ENCODE measurements at regions not wholly inside any gene's neighbourhood (a gene's known extent, or its start where the extent isn't known, plus 50 kb on each side); places are given as distances from the start of the nearest gene placed in this dataset.

DNA sequence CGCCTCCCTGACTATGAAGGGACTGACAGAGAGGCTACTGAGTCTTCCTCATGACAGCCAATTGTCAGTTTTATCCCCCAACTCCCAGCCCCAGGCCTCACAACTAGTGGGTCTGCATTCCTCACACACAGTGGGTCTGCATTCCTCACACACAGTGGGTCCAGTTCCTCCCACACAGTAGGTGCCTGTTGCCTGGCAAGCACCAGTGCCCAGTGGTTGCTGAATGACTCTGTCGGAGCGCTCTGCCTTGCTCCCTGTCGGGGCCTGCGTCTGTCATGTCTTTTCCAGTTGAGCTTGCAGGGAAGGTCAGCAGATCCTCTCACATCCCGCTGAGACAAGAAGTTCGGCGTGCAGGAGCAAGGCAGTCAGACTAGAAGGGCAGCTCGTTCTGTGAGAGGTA, 590.0 kb upstream of the MKI67 start:
- TF ChIP-seq, protein P1, sequence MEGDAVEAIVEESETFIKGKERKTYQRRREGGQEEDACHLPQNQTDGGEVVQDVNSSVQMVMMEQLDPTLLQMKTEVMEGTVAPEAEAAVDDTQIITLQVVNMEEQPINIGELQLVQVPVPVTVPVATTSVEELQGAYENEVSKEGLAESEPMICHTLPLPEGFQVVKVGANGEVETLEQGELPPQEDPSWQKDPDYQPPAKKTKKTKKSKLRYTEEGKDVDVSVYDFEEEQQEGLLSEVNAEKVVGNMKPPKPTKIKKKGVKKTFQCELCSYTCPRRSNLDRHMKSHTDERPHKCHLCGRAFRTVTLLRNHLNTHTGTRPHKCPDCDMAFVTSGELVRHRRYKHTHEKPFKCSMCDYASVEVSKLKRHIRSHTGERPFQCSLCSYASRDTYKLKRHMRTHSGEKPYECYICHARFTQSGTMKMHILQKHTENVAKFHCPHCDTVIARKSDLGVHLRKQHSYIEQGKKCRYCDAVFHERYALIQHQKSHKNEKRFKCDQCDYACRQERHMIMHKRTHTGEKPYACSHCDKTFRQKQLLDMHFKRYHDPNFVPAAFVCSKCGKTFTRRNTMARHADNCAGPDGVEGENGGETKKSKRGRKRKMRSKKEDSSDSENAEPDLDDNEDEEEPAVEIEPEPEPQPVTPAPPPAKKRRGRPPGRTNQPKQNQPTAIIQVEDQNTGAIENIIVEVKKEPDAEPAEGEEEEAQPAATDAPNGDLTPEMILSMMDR (IDR thresholded peaks at IDR 0.05; ENCODE audit: insufficient read depth, low read length), result no peak
- DNase-seq (ENCODE audit: low read depth), result no peak

DNA sequence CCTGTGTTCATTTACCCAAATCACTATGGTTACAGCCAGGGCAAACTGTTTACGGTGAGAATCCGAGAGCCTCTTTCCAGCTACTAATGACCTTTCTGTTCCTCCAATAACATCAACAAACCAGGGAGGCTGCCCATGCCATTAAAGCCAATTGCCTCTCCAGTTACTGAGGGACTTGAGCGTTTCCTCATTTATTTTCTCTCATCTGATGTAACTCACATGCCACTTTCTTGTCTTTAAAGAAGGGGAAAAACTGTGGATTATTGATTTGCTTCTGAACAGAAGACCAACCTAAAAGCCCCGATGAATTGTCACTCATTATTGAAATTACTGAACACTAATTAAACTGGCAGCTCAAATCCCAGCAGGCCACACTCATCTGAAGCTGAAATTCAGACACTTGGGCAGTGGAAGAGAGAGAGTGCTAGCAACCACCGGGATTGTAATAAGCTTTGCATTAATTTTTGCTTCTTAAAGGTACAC, 595.8 kb upstream of the MKI67 start:
- TF ChIP-seq, protein P1 (IDR thresholded peaks at IDR 0.05; ENCODE audit: insufficient read depth, low read length), result no peak

More for the DNA sequence above, 590.0 kb upstream of the MKI67 start:
- no peak overlapping the region for H3K4me3 ChIP-seq (ENCODE audit: low read depth, low read length)

DNA sequence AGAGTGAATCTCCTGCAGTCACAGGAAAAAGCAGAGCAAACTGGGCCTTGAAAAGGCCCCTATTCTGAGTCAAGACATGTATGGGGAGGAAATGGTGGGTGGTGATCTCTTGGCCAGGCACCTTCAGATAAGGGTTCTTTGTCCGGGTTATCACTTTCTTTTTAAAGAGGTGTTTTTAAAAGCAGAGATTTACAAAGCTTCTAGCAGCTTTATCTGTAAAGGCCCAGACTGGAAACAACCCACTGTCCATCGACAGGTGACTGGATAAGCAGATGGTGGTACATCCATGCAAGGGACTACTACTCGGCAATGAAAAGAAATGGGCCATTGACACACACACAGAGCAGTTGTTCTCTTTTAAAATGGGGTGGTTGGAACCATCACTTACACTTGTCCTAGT, 596.7 kb upstream of the MKI67 start:
- H3K4me3 ChIP-seq (ENCODE audit: low read depth, low read length), result no peak overlapping the region
- TF ChIP-seq, protein P1 (IDR thresholded peaks at IDR 0.05; ENCODE audit: insufficient read depth, low read length), result no peak
- no peak for DNase-seq (ENCODE audit: low read depth)

More for the DNA sequence above, 595.8 kb upstream of the MKI67 start:
- H3K4me3 ChIP-seq (ENCODE audit: low read depth, low read length), result no peak overlapping the region
- no peak for DNase-seq (ENCODE audit: low read depth)

DNA sequence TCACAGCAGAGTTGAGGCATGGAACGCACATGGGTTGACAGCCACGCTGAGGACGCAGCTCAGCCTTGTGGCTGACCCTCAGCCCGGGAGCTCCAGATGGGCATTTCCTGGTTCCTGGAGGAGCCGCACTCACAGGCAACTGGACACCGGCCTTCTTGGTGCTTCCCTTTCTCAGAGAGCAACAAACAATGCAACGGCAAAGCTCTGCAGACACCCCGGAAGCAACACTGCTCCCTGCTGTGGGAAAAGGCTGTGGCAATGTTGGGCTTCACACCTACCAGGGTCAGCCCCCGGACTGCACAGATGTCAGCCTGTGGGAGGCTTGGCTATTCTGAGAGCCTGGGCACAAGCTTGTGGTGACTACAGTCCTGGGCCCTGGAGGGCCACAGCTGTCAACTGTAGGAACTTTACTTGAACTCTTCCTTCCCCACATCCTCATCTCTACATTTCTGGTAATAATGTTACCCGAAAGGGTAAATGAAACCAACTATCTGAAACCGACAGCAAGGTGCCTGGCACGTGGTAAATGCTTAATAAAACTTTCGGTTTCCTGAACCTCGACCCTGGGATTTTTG, 597.5 kb upstream of the MKI67 start:
- H3K4me3 ChIP-seq (ENCODE audit: low read depth, low read length), result no peak overlapping the region
- TF ChIP-seq, protein P1 (IDR thresholded peaks at IDR 0.05; ENCODE audit: insufficient read depth, low read length), result no peak
- no peak for DNase-seq (ENCODE audit: low read depth)

DNA sequence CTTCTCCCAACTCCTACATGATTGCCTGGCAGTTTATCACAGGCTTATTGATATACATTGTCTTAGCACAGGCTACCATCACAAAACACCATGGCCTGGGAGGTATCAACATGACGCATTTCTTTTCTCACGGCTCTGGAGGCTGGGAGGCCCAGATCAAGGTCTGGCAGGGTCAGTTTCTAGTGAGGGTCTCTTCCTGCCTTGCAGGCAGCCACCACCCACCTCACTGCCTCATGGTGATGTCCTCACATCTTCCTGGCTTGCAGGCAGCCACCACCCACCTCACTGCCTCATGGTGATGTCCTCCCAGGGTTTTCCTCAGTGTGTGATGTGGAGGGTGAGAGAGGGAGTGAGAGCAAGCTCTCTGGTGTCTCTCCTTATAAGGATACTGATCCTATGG, 599.3 kb upstream of the MKI67 start:
- DNase-seq (ENCODE audit: low read depth), result no peak
- TF ChIP-seq, protein P1 (IDR thresholded peaks at IDR 0.05; ENCODE audit: insufficient read depth, low read length), result no peak

DNA sequence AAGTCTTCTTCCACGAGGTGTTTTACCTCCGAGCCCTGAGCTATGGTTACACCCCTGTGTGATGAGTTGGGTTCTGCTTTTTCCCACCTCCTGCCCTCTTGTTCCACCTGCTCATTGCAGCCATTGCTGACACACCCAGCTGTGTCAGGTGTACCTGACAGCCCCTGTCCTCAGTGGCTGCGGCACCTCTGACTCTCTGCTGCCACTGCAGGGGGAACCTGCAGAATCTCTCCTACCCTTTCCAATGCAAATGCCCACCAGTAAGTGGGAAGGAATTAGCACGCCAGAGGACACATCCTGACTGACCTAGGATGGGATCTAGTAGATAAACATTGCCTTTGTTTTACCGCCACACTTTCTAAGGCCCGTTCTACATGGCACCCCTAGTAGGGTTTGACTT, 600.9 kb upstream of the MKI67 start:
- TF ChIP-seq, protein P1 (IDR thresholded peaks at IDR 0.05; ENCODE audit: insufficient read depth, low read length), result no peak
- DNase-seq (ENCODE audit: low read depth), result no peak
- no peak overlapping the region for H3K4me3 ChIP-seq (ENCODE audit: low read depth, low read length)

More for the DNA sequence above, 599.3 kb upstream of the MKI67 start:
- H3K4me3 ChIP-seq (ENCODE audit: low read depth, low read length), result no peak overlapping the region

DNA sequence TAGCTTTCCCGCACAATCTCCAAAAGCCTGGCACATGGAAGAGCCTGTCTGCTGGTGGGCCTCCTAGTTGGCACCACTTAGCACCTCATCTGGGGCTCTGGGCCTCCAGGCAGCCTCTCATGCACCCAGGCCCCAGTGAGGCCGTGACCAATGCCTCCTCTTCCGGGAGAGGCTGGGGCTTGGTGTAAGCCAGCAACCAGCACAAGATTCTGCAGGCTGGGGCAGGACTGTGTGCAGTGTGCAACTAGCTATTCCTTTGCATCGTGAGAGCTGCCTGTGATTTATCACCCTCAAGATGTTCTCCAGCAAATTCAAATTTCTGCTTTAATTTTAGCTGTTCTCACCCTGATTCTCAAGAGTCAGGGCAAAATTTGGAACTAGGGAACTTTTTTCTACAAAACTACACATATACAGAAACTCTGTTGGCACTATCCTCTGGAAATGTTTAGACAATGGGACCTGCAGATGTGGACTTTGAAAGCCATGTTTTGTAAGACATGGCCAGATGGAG, 603.7 kb upstream of the MKI67 start:
- DNase-seq (ENCODE audit: low read depth), result no peak
- TF ChIP-seq, protein P1 (IDR thresholded peaks at IDR 0.05; ENCODE audit: insufficient read depth, low read length), result no peak
- no peak overlapping the region for H3K4me3 ChIP-seq (ENCODE audit: low read depth, low read length)

Measured in fibroblast of the aortic adventitia (primary cell).